Smooth muscle cell (in vitro differentiated cells): ENCODE measurements at regions not wholly inside any gene's neighbourhood (a gene's known extent, or its start where the extent isn't known, plus 50 kb on each side); places are given as distances from the start of the nearest gene placed in this dataset.

Experiments
- DNase-seq: peaks from one replicate; lab custom pipeline; 2025; ENCODE audit not compliant: unreplicated experiment; lab: John Stamatoyannopoulos, UW
- H2AFZ ChIP-seq: fragments of 200-600 bp; sonication (generic); 2 replicates; pipeline ENCODE4 v1.6.0; 2016; ENCODE audit warnings: antibody characterized with exemption, low read depth, mild to moderate bottlenecking
- H3F3A ChIP-seq: fragments of 200-600 bp; sonication (generic); 2 replicates; pipeline ENCODE4 v1.6.0; 2017; ENCODE audit warnings: antibody characterized with exemption, low read depth
- H3K27ac ChIP-seq: fragments of 200-600 bp; sonication (generic); 2 replicates; pipeline ENCODE4 v1.5.1; 2016; ENCODE audit warnings: low read depth, mild to moderate bottlenecking
- H3K27me3 ChIP-seq: fragments of 200-600 bp; sonication (generic); 2 replicates; pipeline ENCODE4 v1.6.1; 2016; ENCODE audit warnings: low read depth, mild to moderate bottlenecking
- H3K36me3 ChIP-seq: fragments of 200-600 bp; sonication (generic); 2 replicates; pipeline ENCODE4 v1.5.1; 2016; ENCODE audit warnings: low read depth
- H3K4me1 ChIP-seq: fragments of 200-600 bp; sonication (generic); 2 replicates; pipeline ENCODE4 v1.5.1; 2016; ENCODE audit warnings: low read depth
- H3K4me2 ChIP-seq: fragments of 200-600 bp; sonication (generic); 2 replicates; pipeline ENCODE4 v1.6.0; 2016; ENCODE audit warnings: mild to moderate bottlenecking
- H3K4me3 ChIP-seq: fragments of 200-600 bp; sonication (generic); 2 replicates; pipeline ENCODE4 v1.5.1; 2016; ENCODE audit warnings: mild to moderate bottlenecking
- H3K79me2 ChIP-seq: fragments of 200-600 bp; sonication (generic); 2 replicates; pipeline ENCODE4 v1.6.0; 2016; ENCODE audit warnings: low read depth, mild to moderate bottlenecking
- H3K9ac ChIP-seq: fragments of 200-600 bp; sonication (generic); 2 replicates; pipeline ENCODE4 v1.6.0; 2016; ENCODE audit warnings: low read depth
- H3K9me3 ChIP-seq: fragments of 200-600 bp; sonication (generic); replicated peaks from 2 replicates; pipeline ENCODE4 v1.5.1; 2016; ENCODE audit warnings: low read depth
- H4K20me1 ChIP-seq: fragments of 200-600 bp; sonication (generic); 2 replicates; pipeline ENCODE4 v1.6.0; 2016; ENCODE audit warnings: low read depth
- CTCF ChIP-seq: fragments of 200-600 bp; sonication (generic); IDR thresholded peaks from 2 replicates; pipeline ENCODE4 v1.5.1; 2017; ENCODE audit warnings: borderline replicate concordance, mild to moderate bottlenecking, antibody characterized with exemption; ENCODE audit not compliant: insufficient read depth, poor library complexity, severe bottlenecking
- WGBS: methylation state at CpG from one replicate; pipeline ENCODE4 v1.1.7; 2016; ENCODE audit warnings: low lambda C conversion rate; 5-methylcytosine and 5-hydroxymethylcytosine counted together

DNA sequence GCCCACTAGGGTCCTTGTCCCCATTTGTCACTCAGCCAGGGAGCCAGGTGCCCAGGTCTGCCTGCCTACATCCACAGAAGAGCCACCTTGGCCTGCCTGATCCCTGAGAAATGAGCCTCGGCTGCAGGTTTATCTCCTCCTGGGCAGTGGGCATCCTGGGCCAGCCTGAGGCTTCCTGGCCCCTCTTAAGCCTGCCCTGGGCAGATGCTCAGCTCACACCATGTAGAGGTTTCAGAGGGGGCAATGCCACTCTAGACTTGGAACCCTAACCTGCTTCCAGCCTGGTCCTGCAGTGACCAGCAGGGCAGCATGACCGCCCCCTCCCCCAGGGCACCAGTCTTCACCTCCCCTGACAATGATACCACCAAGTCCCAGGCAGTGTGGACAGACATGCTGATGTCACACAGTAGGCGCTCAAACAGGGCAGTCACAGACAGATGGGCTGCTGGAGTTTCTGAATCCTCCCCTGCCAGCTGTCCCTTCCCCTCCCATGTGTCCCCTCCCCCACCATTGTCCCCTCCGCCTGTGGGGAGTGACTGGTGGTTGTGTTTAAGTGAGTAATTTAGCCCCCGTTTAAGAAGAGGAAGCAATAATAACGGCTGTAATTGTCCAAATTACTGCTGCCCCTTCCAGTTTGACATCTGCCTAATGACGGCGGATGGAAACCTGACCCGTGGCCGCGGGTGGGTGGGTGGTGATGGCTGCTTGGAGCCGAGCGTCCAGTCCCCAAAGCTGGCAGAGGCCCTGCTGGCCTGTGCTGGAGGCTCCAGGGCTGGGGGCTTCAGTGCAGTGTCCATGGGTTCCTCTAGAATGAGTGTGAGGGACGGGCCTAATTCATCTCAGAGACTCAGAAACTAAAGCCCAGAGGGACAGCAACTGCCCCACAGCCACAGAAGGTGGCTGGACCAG, 147.7 kb downstream of the BARX1 start:
- H3K4me3 ChIP-seq: no peak overlapping the region
- no peak overlapping the region for H2AFZ ChIP-seq
- no peak for DNase-seq
- no peak overlapping the region for H3K27ac ChIP-seq
- no peak overlapping the region for H3K9ac ChIP-seq
- 75% methylated on average over 14 of the region's 14 CpGs for WGBS
- H3K27me3 ChIP-seq: peaks cover 6% of the 10 kb centered on the region
- H3F3A ChIP-seq: no peaks in the 10 kb centered on the region
- H3K36me3 ChIP-seq: no peaks in the 10 kb centered on the region
- H3K4me1 ChIP-seq: no peaks in the 10 kb centered on the region
- no peaks in the 10 kb centered on the region for H3K79me2 ChIP-seq
- no peaks in the 10 kb centered on the region for H3K9me3 ChIP-seq
- no peak for TF ChIP-seq CTCF
- H4K20me1 ChIP-seq: no peaks in the 10 kb centered on the region
- H3K4me2 ChIP-seq: no peak overlapping the region

GRCh38 chr9:93801581-93802284, 153.4 kb downstream of the BARX1 start:
- no peak overlapping the region for H3K9ac ChIP-seq
- no peak overlapping the region for H2AFZ ChIP-seq
- TF ChIP-seq CTCF: no peak
- no peaks in the 10 kb centered on the region for H3K79me2 ChIP-seq
- H3K4me1 ChIP-seq: no peaks in the 10 kb centered on the region
- H3K27ac ChIP-seq: no peak overlapping the region
- whole genome bisulfite sequencing: 82% methylated on average over 7 of the region's 7 CpGs
- no peaks in the 10 kb centered on the region for H3K27me3 ChIP-seq
- no peaks in the 10 kb centered on the region for H3F3A ChIP-seq
- no peak overlapping the region for H3K4me2 ChIP-seq
- H3K9me3 ChIP-seq: no peaks in the 10 kb centered on the region
- no peaks in the 10 kb centered on the region for H3K36me3 ChIP-seq
- no peak overlapping the region for H3K4me3 ChIP-seq
- DNase-seq: no peak
- H4K20me1 ChIP-seq: no peaks in the 10 kb centered on the region

DNA sequence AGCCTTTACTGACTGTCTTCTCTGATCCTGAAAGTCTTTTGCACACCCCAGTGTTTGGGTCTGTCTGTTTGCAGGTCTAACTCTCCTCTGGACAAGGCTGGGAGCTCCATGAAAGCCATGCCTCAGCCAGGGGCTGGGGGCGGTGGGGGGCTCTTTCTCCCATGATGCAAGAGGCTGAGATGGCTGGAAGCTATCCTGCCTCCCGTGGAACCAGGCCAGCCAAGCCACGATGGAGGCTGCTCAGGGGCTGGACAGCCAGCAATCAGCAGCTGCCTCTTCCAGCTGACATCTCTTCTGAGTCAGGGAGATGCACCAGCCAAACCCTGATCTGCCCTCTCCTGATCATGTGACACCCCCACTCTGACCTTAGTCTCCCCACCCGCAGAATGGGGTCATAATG, 154.0 kb downstream of the BARX1 start:
- no peak overlapping the region for H3K4me2 ChIP-seq
- no peaks in the 10 kb centered on the region for H4K20me1 ChIP-seq
- 87% methylated on average over 4 of the region's 4 CpGs for WGBS
- no peaks in the 10 kb centered on the region for H3K79me2 ChIP-seq
- TF ChIP-seq CTCF: no peak
- H3K27ac ChIP-seq: no peak overlapping the region
- no peak for DNase-seq
- H2AFZ ChIP-seq: no peak overlapping the region
- H3K9ac ChIP-seq: no peak overlapping the region
- H3F3A ChIP-seq: no peaks in the 10 kb centered on the region
- no peaks in the 10 kb centered on the region for H3K27me3 ChIP-seq
- H3K4me3 ChIP-seq: no peak overlapping the region
- no peaks in the 10 kb centered on the region for H3K4me1 ChIP-seq
- H3K36me3 ChIP-seq: no peaks in the 10 kb centered on the region
- no peaks in the 10 kb centered on the region for H3K9me3 ChIP-seq
